Omental fat pad (tissue), 3 donors: ENCODE measurements at regions not wholly inside any gene's neighbourhood (a gene's known extent, or its start where the extent isn't known, plus 50 kb on each side); places are given as distances from the start of the nearest gene placed in this dataset.

Experiments
- ATAC-seq: fragments of 150-250 bp; one replicate; pipeline ENCODE4 v1.9.1; 2016; ENCODE audit warnings: mild to moderate bottlenecking, moderate library complexity; ENCODE audit not compliant: low FRiP score
- DNase-seq: peaks from one replicate; pipeline ENCODE4 v3.0.0-alpha.2; 2019; ENCODE audit warnings: low spot score
- TF ChIP-seq, protein P1 (sequence below), 3 donors: fragments of 450-650 bp; IDR thresholded peaks; one replicate each; pipeline ENCODE4 v1.5.1; 2016 to 2017; ENCODE audit warnings: antibody characterized with exemption in 3 of 3, mild to moderate bottlenecking in 3 of 3, moderate library complexity in 2 of 3

DNA sequence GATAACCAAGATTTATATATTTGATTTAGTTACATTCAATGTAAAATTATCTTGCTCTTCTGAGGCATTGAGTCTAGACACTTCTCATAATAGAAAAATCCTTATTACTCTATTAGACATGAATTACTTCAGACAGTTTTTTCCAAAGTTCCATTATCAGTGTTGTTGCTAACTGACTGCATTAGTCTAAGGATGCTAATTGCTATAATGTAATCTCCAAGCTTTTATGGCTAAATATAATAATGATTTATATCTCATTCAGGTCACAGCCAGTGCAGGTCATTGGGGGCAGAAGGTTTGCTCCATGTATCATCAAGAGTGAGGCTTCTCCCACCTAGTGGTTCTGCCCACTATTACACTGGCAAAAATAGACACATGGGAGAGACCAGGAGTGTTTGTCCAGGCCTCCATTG lies 377.2 kb upstream of the DDI1 start:
- TF ChIP-seq, protein P1, sequence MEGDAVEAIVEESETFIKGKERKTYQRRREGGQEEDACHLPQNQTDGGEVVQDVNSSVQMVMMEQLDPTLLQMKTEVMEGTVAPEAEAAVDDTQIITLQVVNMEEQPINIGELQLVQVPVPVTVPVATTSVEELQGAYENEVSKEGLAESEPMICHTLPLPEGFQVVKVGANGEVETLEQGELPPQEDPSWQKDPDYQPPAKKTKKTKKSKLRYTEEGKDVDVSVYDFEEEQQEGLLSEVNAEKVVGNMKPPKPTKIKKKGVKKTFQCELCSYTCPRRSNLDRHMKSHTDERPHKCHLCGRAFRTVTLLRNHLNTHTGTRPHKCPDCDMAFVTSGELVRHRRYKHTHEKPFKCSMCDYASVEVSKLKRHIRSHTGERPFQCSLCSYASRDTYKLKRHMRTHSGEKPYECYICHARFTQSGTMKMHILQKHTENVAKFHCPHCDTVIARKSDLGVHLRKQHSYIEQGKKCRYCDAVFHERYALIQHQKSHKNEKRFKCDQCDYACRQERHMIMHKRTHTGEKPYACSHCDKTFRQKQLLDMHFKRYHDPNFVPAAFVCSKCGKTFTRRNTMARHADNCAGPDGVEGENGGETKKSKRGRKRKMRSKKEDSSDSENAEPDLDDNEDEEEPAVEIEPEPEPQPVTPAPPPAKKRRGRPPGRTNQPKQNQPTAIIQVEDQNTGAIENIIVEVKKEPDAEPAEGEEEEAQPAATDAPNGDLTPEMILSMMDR (IDR thresholded peaks at IDR 0.05), result no peak
- DNase-seq (no peak), ATAC-seq (no peak)

DNA sequence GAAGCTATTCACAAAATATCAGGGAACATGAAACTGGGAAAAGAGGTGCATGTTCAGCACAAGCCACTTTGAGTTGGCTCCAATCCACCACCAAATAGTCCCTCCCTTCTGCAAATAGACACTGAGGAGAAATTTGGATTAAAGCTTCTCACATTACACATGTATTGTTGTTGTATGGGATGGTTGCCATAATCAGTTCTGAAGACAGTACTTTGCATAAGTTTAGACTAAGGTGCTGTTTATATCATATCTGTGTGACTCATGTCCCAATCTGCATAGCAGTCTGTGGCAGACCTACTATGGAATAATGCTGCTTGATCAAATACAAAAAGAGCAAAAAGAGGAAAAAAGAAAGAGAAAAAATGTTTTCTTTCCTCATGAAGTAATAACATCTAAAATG lies 376.7 kb upstream of the DDI1 start:
- DNase-seq, result no peak
- ATAC-seq, result no peak
- TF ChIP-seq, protein P1 (IDR thresholded peaks at IDR 0.05), result no peak

DNA sequence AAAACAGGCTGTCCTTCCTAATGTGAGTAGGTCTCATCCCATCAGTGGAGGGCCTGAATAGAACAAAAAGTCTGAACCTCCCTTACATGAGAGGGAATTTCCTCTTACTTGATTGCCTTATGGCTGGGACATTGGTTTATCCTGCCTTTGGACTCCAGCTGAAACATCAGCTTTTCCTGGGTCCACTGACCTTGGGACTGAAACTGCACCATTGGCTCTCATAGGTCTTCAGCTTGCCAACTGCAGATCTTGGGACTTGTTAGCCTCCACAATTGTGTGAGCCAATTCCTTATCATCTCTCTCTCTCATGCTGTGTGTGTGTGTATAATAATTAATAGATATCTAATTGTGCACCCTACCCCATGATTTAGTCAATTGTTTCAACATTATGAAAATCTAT lies 375.3 kb upstream of the DDI1 start:
- no peak for DNase-seq
- no peak for ATAC-seq
- TF ChIP-seq, protein P1 (IDR thresholded peaks at IDR 0.05), result no peak

DNA sequence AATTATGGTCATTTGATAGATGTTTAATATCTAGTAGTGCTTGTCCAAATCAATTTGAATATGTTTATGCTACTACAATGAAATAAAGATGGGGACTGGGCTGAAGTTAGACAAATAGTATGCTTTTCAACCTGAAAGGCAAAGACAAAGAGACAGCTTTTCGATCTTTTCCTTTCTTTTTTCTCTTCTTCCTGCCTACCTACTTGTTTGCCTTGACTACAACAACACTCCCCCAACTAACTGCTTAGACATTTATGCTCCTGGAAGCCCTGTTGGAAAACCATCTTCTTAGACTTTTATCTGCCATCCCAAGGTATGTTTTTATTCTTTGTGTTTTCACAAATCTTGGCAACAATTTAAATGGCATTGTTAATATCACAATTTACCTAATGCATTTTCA lies 374.4 kb upstream of the DDI1 start:
- ATAC-seq (no peak), DNase-seq (no peak)
- TF ChIP-seq, protein P1 (IDR thresholded peaks at IDR 0.05), result no peak

DNA sequence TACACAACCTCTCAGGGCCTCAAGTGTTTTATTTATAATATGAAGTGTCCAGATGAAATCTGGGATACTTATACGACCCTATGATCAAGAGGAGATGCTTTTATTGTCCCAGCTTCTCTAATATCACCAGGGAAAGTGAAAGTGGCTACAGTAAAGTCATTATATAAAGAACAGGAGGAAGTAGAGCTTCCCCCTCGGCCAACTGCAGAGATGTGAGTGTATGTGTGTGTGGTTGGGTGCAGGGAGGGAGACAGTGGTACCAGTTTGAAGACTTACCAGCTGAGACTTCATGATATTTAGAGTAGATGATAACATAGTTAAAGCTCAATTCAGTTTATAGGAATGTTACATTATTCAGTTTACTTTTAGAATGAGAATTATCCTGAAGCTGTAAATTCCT lies 373.6 kb upstream of the DDI1 start:
- TF ChIP-seq, protein P1 (IDR thresholded peaks at IDR 0.05), result no peak
- ATAC-seq, result no peak
- no peak for DNase-seq

DNA sequence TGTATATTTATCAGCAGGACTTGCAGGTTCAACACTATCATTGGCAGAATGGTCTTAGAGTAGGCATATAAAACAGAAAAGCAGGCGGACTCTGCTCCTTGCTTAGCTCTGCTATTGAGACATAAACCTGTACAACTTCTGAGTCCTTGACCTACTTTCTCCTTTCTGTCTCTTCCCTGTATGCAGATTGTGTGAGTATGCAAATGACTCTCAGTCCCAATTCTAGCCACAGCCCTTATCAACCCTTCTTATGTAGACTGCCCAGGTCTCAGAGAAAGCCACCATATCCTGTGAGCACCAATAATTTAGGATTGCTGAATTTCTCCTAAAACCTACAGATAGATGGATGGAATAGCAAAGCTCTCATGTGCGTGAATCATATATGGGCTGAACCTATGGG lies 367.6 kb upstream of the DDI1 start:
- ATAC-seq (no peak), DNase-seq (no peak)
- TF ChIP-seq, protein P1 (IDR thresholded peaks at IDR 0.05), result no peak

DNA sequence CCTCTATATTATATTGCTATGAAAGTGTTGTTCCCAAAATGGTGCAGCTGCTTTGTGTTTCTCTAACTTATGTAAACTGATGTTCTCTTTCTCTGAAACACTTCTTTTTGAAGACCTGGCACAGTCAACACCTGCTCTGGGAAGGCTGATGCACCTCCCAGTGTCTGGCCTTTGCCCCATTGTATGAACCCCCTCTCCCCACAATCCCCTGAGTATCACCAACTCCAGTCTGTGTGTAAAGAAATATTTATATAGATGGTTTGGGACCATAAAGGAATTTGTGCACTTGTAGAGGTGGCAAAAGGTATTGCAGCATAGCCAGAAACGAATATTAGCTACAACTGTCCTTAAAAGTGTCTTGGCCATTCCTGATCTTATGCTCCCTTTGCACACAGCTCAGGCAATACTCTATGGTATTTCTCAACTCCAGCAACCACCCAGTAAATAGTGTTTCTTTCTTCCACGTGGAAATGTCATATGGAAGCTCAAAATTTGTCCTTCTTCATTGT lies 365.2 kb upstream of the DDI1 start:
- ATAC-seq (no peak), DNase-seq (no peak)
- TF ChIP-seq, protein P1 (IDR thresholded peaks at IDR 0.05), result no peak
